H1 (cell line): ENCODE measurements at regions not wholly inside any gene's neighbourhood (a gene's known extent, or its start where the extent isn't known, plus 50 kb on each side); places are given as distances from the start of the nearest gene placed in this dataset.

Experiments used
- CHD7 ChIP-seq: fragments of 300-600 bp; sonication (generic); IDR thresholded peaks from 2 replicates; pipeline ENCODE4 v1.7.1; 2012; ENCODE audit warnings: low read length, moderate library complexity, mild to moderate bottlenecking, inconsistent platforms; ENCODE audit not compliant: insufficient replicate concordance
- EGR1 ChIP-seq: IDR thresholded peaks from 2 replicates; pipeline ENCODE4 v1.6.1; 2011; ENCODE audit warnings: low read depth, low read length, borderline replicate concordance
- EP300 ChIP-seq, 2 experiments: IDR thresholded peaks; 1 replicate in 1 of 2; 2 replicates in 1 of 2; pipeline ENCODE4 v1.6.1; 2011 to 2012; ENCODE audit warnings: low read depth in 2 of 2, low read length in 2 of 2, mild to moderate bottlenecking in 2 of 2, borderline replicate concordance in 1 of 2, inconsistent platforms in 1 of 2, moderate library complexity in 1 of 2
- GTF2F1 ChIP-seq: IDR thresholded peaks from 2 replicates; pipeline ENCODE4 v1.6.1; 2012; ENCODE audit warnings: low read depth, low read length, improper control_type of control experiment, borderline replicate concordance
- HDAC6 ChIP-seq: IDR thresholded peaks from one replicate; pipeline ENCODE4 v1.7.1; 2012; ENCODE audit warnings: low read depth, mild to moderate bottlenecking, inconsistent platforms, low read length, moderate library complexity
- JUN ChIP-seq: IDR thresholded peaks from 2 replicates; pipeline ENCODE4 v1.6.1; 2011; ENCODE audit warnings: low read depth, mild to moderate bottlenecking, improper control_type of control experiment, low read length
- POLR2AphosphoS5 ChIP-seq: IDR thresholded peaks from 2 replicates; pipeline ENCODE4 v1.6.1; 2011; ENCODE audit warnings: low read depth, low read length
- SUZ12 ChIP-seq: fragments of 200-600 bp; sonication (generic); IDR thresholded peaks from 2 replicates; pipeline ENCODE4 v1.6.1; 2012; ENCODE audit warnings: mild to moderate bottlenecking, inconsistent platforms, low read length, moderate library complexity, mixed read lengths

GRCh38 chr4:151833174-151833573, 72.4 kb upstream of the GATB start (continued):
- no peak for TF ChIP-seq CHD7
- no peak for TF ChIP-seq EGR1
- no peak for TF ChIP-seq HDAC6
- no peak for TF ChIP-seq POLR2AphosphoS5
- TF ChIP-seq EP300 (IDR thresholded peaks at IDR 0.05; ENCODE audit: borderline replicate concordance in 1 of 2, low read depth in 2 of 2, low read length in 2 of 2): no peak
- no peak for TF ChIP-seq GTF2F1
- TF ChIP-seq SUZ12: no peak
- no peak for TF ChIP-seq JUN
- TF ChIP-seq, all 59 proteins: peak for 0
